HepG2 (cell line): ENCODE measurements at regions not wholly inside any gene's neighbourhood (a gene's known extent, or its start where the extent isn't known, plus 50 kb on each side); places are given as distances from the start of the nearest gene placed in this dataset.

Source experiments
- ATAC-seq: fragments of 200-7000 bp; cut with Tn5 transposase; 3 replicates; pipeline ENCODE4 v1.9.1; 2020; ENCODE audit warnings: mild to moderate bottlenecking, moderate library complexity
- BruUV-seq: library from RNA; stranded (reverse); fragments of 400-500 nt; replicated peaks from 2 replicates; lab custom pipeline; 2021; lab: Mats Ljungman, UMichigan
- CTCF ChIA-PET: fragments of 300-600 bp; formaldehyde crosslinking; extraction: SDS; loops from one replicate; lab custom pipeline; 2021; ENCODE audit warnings: low total read pairs, inconsistent platforms, low intra/inter-chr PET ratio; lab: Yijun Ruan, JAX
- POLR2A ChIA-PET: fragments of 350-600 bp; sonication (Branson Sonifier 250); formaldehyde crosslinking; loops from one replicate; lab custom pipeline; 2020; ENCODE audit warnings: antibody characterized with exemption, inconsistent platforms; lab: Yijun Ruan, JAX
- DNase-seq: peaks from one replicate; pipeline ENCODE4 v3.0.0-alpha.2; 2015; ENCODE audit warnings: low spot score
- FAIRE-seq: peaks from 3 replicates; lab custom pipeline; 2011; peaks lifted over from hg19 to GRCh38; lab: Jason Lieb, UNC
- H2AFZ ChIP-seq: one replicate; pipeline ENCODE4 v1.6.1; 2011; ENCODE audit warnings: low read length, inconsistent platforms
- H3K27ac ChIP-seq: fragments of 300-600 bp; 3 replicates; pipeline ENCODE4 v1.8.0; 2011; ENCODE audit warnings: mixed run types, mild to moderate bottlenecking, mixed read lengths, low read length, inconsistent platforms; ENCODE audit not compliant: insufficient read depth; ENCODE audit errors: extremely low read length
- H3K27me3 ChIP-seq, 2 experiments: fragments of 200-600 bp in 1 of 2; 2 replicates in 1 of 2; 3 replicates in 1 of 2; pipeline versions ENCODE4 v1.6.0 to v1.8.0; 2011; ENCODE audit warnings: low read length in 2 of 2, mild to moderate bottlenecking in 2 of 2, moderate library complexity in 2 of 2, inconsistent platforms in 1 of 2; ENCODE audit not compliant: insufficient read depth in 2 of 2, control insufficient read depth in 1 of 2
- H3K36me3 ChIP-seq, 2 experiments: fragments of 200-600 bp in 1 of 2; replicated peaks in 1 of 2; 2 replicates in 1 of 2; 3 replicates in 1 of 2; pipeline versions ENCODE4 v1.5.1 to v1.8.0; 2011; ENCODE audit warnings: low read length in 2 of 2, inconsistent platforms in 1 of 2; ENCODE audit not compliant: insufficient read depth in 2 of 2, control insufficient read depth in 1 of 2
- H3K4me1 ChIP-seq: 2 replicates; pipeline ENCODE4 v1.5.1; 2012; ENCODE audit warnings: low read length, inconsistent platforms; ENCODE audit not compliant: insufficient read depth
- H3K4me2 ChIP-seq: 2 replicates; pipeline ENCODE4 v1.6.0; 2011; ENCODE audit warnings: low read depth, low read length, inconsistent platforms
- H3K4me3 ChIP-seq, 3 experiments: fragments of 200-600 bp in 1 of 3; sonication (generic), shearing (Covaris generic) in 1 of 3; replicated peaks in 1 of 3; 2 replicates each; pipeline ENCODE4 v1.5.1; 2011 to 2016; ENCODE audit warnings: low read length in 3 of 3, inconsistent platforms in 2 of 3, low read depth in 2 of 3, mild to moderate bottlenecking in 2 of 3, control low read depth in 1 of 3, mixed read lengths in 1 of 3; ENCODE audit not compliant: insufficient read depth in 1 of 3
- H3K79me2 ChIP-seq: one replicate; pipeline ENCODE4 v1.6.1; 2011; ENCODE audit warnings: low read length, inconsistent platforms; ENCODE audit not compliant: insufficient read depth
- H3K9ac ChIP-seq: 2 replicates; pipeline ENCODE4 v1.6.0; 2011; ENCODE audit warnings: mild to moderate bottlenecking, low read depth, low read length, inconsistent platforms; ENCODE audit not compliant: insufficient read depth
- H3K9me3 ChIP-seq: 2 replicates; pipeline ENCODE4 v1.5.1; 2012; ENCODE audit warnings: mild to moderate bottlenecking, low read length
- H4K20me1 ChIP-seq: 2 replicates; pipeline ENCODE4 v1.6.0; 2011; ENCODE audit warnings: inconsistent platforms, mild to moderate bottlenecking, low read length, moderate library complexity; ENCODE audit not compliant: insufficient read depth
- ATM ChIP-seq: fragments of 450-650 bp; IDR thresholded peaks from 2 replicates; pipeline ENCODE4 v1.7.1; 2017; ENCODE audit warnings: mild to moderate bottlenecking, borderline replicate concordance
- FOXK1 ChIP-seq: sonication (generic); formaldehyde crosslinking; IDR thresholded peaks from 2 replicates; pipeline ENCODE4 v1.4.0; 2020; ENCODE audit warnings: low read depth, missing genetic modification reagents, borderline replicate concordance
- GATAD1 ChIP-seq: IDR thresholded peaks from 2 replicates; pipeline ENCODE4 v1.6.1; 2016; ENCODE audit warnings: missing genetic modification reagents, missing compliant biosample characterization
- JUN ChIP-seq: sonication (generic); formaldehyde crosslinking; IDR thresholded peaks from 2 replicates; pipeline ENCODE4 v1.4.0; 2020; ENCODE audit warnings: mild to moderate bottlenecking, missing genetic modification reagents
- MAFG ChIP-seq: sonication (generic); formaldehyde crosslinking; IDR thresholded peaks from 2 replicates; pipeline ENCODE4 v1.5.1; 2020; ENCODE audit warnings: mild to moderate bottlenecking, missing genetic modification reagents
- MED8 ChIP-seq: sonication (generic); formaldehyde crosslinking; IDR thresholded peaks from 2 replicates; pipeline ENCODE4 v1.8.1; 2023; ENCODE audit warnings: mild to moderate bottlenecking, missing genetic modification reagents; ENCODE audit not compliant: insufficient replicate concordance
- PREB ChIP-seq: sonication (generic); formaldehyde crosslinking; IDR thresholded peaks from 2 replicates; pipeline ENCODE4 v1.4.0; 2020; ENCODE audit warnings: missing genetic modification reagents
- RELA ChIP-seq: sonication (generic); formaldehyde crosslinking; IDR thresholded peaks from 2 replicates; pipeline ENCODE4 v1.4.0; 2020; ENCODE audit warnings: missing genetic modification reagents
- SIN3A ChIP-seq: IDR thresholded peaks from 2 replicates; pipeline ENCODE4 v1.6.1; 2011; ENCODE audit warnings: low read depth, mild to moderate bottlenecking, control low read depth, low read length, borderline replicate concordance
- TBX2 ChIP-seq: sonication (generic); formaldehyde crosslinking; IDR thresholded peaks from 2 replicates; pipeline ENCODE4 v1.5.0; 2020; ENCODE audit warnings: missing genetic modification reagents, mild to moderate bottlenecking, borderline replicate concordance
- TBX3 ChIP-seq: fragments of 450-650 bp; IDR thresholded peaks from 2 replicates; pipeline ENCODE4 v1.6.1; 2017; ENCODE audit warnings: antibody characterized with exemption, mild to moderate bottlenecking, inconsistent platforms, borderline replicate concordance
- ZNF256 ChIP-seq: sonication (generic); formaldehyde crosslinking; conservative IDR thresholded peaks from 2 replicates; pipeline ENCODE4 v1.4.0; 2020; ENCODE audit warnings: missing genetic modification reagents
- ZNF282 ChIP-seq: fragments of 450-650 bp; IDR thresholded peaks from 2 replicates; pipeline ENCODE4 v1.6.1; 2018; ENCODE audit not compliant: partially characterized antibody
- ZNF331 ChIP-seq: sonication (generic); formaldehyde crosslinking; IDR thresholded peaks from 2 replicates; pipeline ENCODE4 v1.4.0; 2020; ENCODE audit warnings: missing genetic modification reagents
- ZNF512 ChIP-seq: sonication (generic); formaldehyde crosslinking; IDR thresholded peaks from 2 replicates; pipeline ENCODE4 v1.4.0; 2020; ENCODE audit warnings: mild to moderate bottlenecking, missing genetic modification reagents
- ZNF552 ChIP-seq: sonication (generic); formaldehyde crosslinking; IDR thresholded peaks from 2 replicates; pipeline ENCODE4 v1.9.0; 2022; ENCODE audit warnings: missing genetic modification reagents, mild to moderate bottlenecking, borderline replicate concordance
- ZNF841 ChIP-seq: sonication (generic); formaldehyde crosslinking; IDR thresholded peaks from 2 replicates; pipeline ENCODE4 v1.8.1; 2023; ENCODE audit warnings: missing genetic modification reagents, borderline replicate concordance
- WGBS: methylation state at CpG from one replicate; pipeline ENCODE4 v1.1.6; 2017; ENCODE audit warnings: low lambda C conversion rate; 5-methylcytosine and 5-hydroxymethylcytosine counted together
- in situ Hi-C: cut with HindIII; loops from 2 replicates; pipeline ENCODE4 v1.10.0; 2017; ENCODE audit warnings: low pct_unique_long_range_greater_than_20kb; ENCODE audit not compliant: extremely low pct_ligation_motif_present
- intact Hi-C: fragments of 100-400 bp; cut with micrococcal nuclease; formaldehyde crosslinking; loops from one replicate; pipeline ENCODE4 v1.10.0; 2022; ENCODE audit not compliant: unreplicated experiment

GRCh38 chrX:10884246-10884645 lies 226.9 kb upstream of the HCCS start:
- BruUV-seq = no TSS peak
- H4K20me1 ChIP-seq = no peaks in the 10 kb centered on the region

More at GRCh38 chrX:10884246-10884645, 226.9 kb upstream of the HCCS start:
- H3K36me3 ChIP-seq = no peaks in the 10 kb centered on the region
- ATAC-seq (no peak), DNase-seq (no peak), FAIRE-seq (no peak)
- no peaks in the 10 kb centered on the region for H3K79me2 ChIP-seq
- no peaks in the 10 kb centered on the region for H3K9me3 ChIP-seq
- TF ChIP-seq RELA (CRISPR knock-in tag) (no peak), GATAD1 (no peak), ZNF282 (no peak), PREB (CRISPR knock-in tag) (no peak), FOXK1 (CRISPR knock-in tag) (no peak), ATM (no peak), ZNF512 (CRISPR knock-in tag) (no peak), MED8 (CRISPR knock-in tag) (no peak), TBX2 (CRISPR knock-in tag) (no peak), TBX3 (no peak), MAFG (no peak), JUN (CRISPR knock-in tag) (no peak), SIN3A (no peak), ZNF841 (no peak), ZNF552 (CRISPR knock-in tag) (no peak), ZNF256 (CRISPR knock-in tag) (no peak), ZNF331 (CRISPR knock-in tag) (no peak)
- no peak overlapping the region for H2AFZ ChIP-seq
- intact Hi-C loops (no loop called here), in situ Hi-C loops (no loop called here)
- H3K9ac ChIP-seq = no peak overlapping the region
- H3K4me1 ChIP-seq = no peaks in the 10 kb centered on the region
- 65% methylated on average over 2 of the region's 2 CpGs for WGBS
- no peak overlapping the region for H3K4me2 ChIP-seq
- ChIA-PET CTCF (no interaction called here), POLR2A (no interaction called here)
- H3K4me3 ChIP-seq = no peak overlapping the region
- H3K27me3 ChIP-seq = no peaks in the 10 kb centered on the region
- H3K27ac ChIP-seq = no peak overlapping the region
